Endothelial cell of umbilical vein (primary cell): ENCODE measurements at regions not wholly inside any gene's neighbourhood (a gene's known extent, or its start where the extent isn't known, plus 50 kb on each side); places are given as distances from the start of the nearest gene placed in this dataset.

ENCODE experiments used
- BruUV-seq: library from RNA; stranded (reverse); fragments of 400-500 nt; replicated peaks from 2 replicates; lab custom pipeline; 2021; lab: Mats Ljungman, UMichigan
- CTCF ChIA-PET: fragments of 300-600, 350-600 bp; sonication (Branson Sonifier 250); formaldehyde crosslinking; loops from one replicate; lab custom pipeline; 2021; ENCODE audit warnings: antibody characterized with exemption, inconsistent platforms; lab: Charles Lee
- POLR2A ChIA-PET: fragments of 300-600, 350-600 bp; sonication (Branson Sonifier 250); formaldehyde crosslinking; loops from one replicate; lab custom pipeline; 2021; ENCODE audit warnings: antibody characterized with exemption, inconsistent platforms; lab: Charles Lee
- DNase-seq: peaks from one replicate; pipeline ENCODE4 v3.0.0-alpha.2; 2011; ENCODE audit warnings: low read depth, low spot score
- FAIRE-seq: peaks from 2 replicates; lab custom pipeline; 2011; peaks lifted over from hg19 to GRCh38; lab: Jason Lieb, UNC
- H2AFZ ChIP-seq: 2 replicates; pipeline ENCODE4 v1.6.0; 2012; ENCODE audit warnings: low read depth, low read length, control low read depth, inconsistent platforms
- H3K27ac ChIP-seq: 2 replicates; pipeline ENCODE4 v1.5.1; 2011; ENCODE audit warnings: low read depth, mild to moderate bottlenecking, control low read depth, low read length, moderate library complexity; ENCODE audit not compliant: insufficient read depth
- H3K27me3 ChIP-seq, 2 experiments: 2 replicates each; pipeline versions ENCODE4 v1.6.0 to v1.6.1; 2011; ENCODE audit warnings: low read length in 2 of 2, mixed read lengths in 1 of 2; ENCODE audit not compliant: control insufficient read depth in 2 of 2, insufficient read depth in 2 of 2
- H3K36me3 ChIP-seq, 2 experiments: 2 replicates in 1 of 2; 3 replicates in 1 of 2; pipeline ENCODE4 v1.5.1; 2011; ENCODE audit warnings: low read length in 2 of 2, mild to moderate bottlenecking in 1 of 2, moderate library complexity in 1 of 2; ENCODE audit not compliant: control insufficient read depth in 2 of 2, insufficient read depth in 2 of 2; ENCODE audit errors: extremely low read depth in 1 of 2
- H3K4me1 ChIP-seq: 3 replicates; pipeline ENCODE4 v1.5.1; 2011; ENCODE audit warnings: mild to moderate bottlenecking, low read length; ENCODE audit not compliant: control insufficient read depth, insufficient read depth; ENCODE audit errors: extremely low read depth
- H3K4me2 ChIP-seq: 2 replicates; pipeline ENCODE4 v1.6.1; 2011; ENCODE audit warnings: low read length, control low read depth, mixed read lengths; ENCODE audit not compliant: insufficient read depth
- H3K4me3 ChIP-seq, 3 experiments: fragments of 200-600 bp in 1 of 3; sonication (generic), shearing (Covaris generic) in 1 of 3; replicated peaks in 1 of 3; 2 replicates each; pipeline ENCODE4 v1.5.1; 2011 to 2016; ENCODE audit warnings: control low read depth in 3 of 3, low read length in 3 of 3, mild to moderate bottlenecking in 2 of 3, inconsistent platforms in 1 of 3, low read depth in 1 of 3, moderate library complexity in 1 of 3; ENCODE audit not compliant: insufficient read depth in 1 of 3
- H3K79me2 ChIP-seq: 2 replicates; pipeline ENCODE4 v1.6.0; 2012; ENCODE audit warnings: low read length, inconsistent platforms; ENCODE audit not compliant: control insufficient read depth, insufficient read depth
- H3K9ac ChIP-seq: replicated peaks from 2 replicates; pipeline ENCODE3; 2011; ENCODE audit warnings: low read length, control low read depth; ENCODE audit not compliant: insufficient read depth; ENCODE audit errors: extremely low read depth
- H3K9me1 ChIP-seq: replicated peaks from 3 replicates; pipeline ENCODE4 v1.6.0; 2011; ENCODE audit warnings: mild to moderate bottlenecking, low read length; ENCODE audit not compliant: control insufficient read depth, insufficient read depth; ENCODE audit errors: extremely low read depth
- H3K9me3 ChIP-seq: replicated peaks from 2 replicates; pipeline ENCODE4 v1.5.1; 2012; ENCODE audit warnings: low read length, inconsistent platforms; ENCODE audit not compliant: control insufficient read depth, insufficient read depth
- H4K20me1 ChIP-seq: replicated peaks from 2 replicates; pipeline ENCODE3; 2011; ENCODE audit warnings: mild to moderate bottlenecking, low read length; ENCODE audit not compliant: control insufficient read depth, insufficient read depth; ENCODE audit errors: extremely low read depth
- EZH2 ChIP-seq: IDR thresholded peaks from 2 replicates; pipeline ENCODE4 v1.6.1; 2012; ENCODE audit warnings: borderline replicate concordance, low read depth, mild to moderate bottlenecking, moderate library complexity, low read length, inconsistent platforms; ENCODE audit not compliant: severe bottlenecking
- FOS ChIP-seq: IDR thresholded peaks from 2 replicates; pipeline ENCODE4 v1.6.1; 2011; ENCODE audit warnings: mild to moderate bottlenecking, low read length, moderate library complexity, borderline replicate concordance; ENCODE audit not compliant: insufficient read depth
- GATA2 ChIP-seq: IDR thresholded peaks from 2 replicates; pipeline ENCODE4 v1.7.0; 2011; ENCODE audit warnings: low read depth, mild to moderate bottlenecking, moderate library complexity, mixed read lengths, low read length; ENCODE audit not compliant: insufficient read length, insufficient read depth
- JUN ChIP-seq: IDR thresholded peaks from 2 replicates; pipeline ENCODE4 v1.6.1; 2011; ENCODE audit warnings: borderline replicate concordance, low read depth; ENCODE audit not compliant: insufficient read length, insufficient read depth
- MAX ChIP-seq: IDR thresholded peaks from 2 replicates; pipeline ENCODE4 v1.6.1; 2011; ENCODE audit not compliant: insufficient read depth, insufficient read length
- MYC ChIP-seq: IDR thresholded peaks from one replicate; pipeline ENCODE4 v1.6.1; 2011; ENCODE audit warnings: mild to moderate bottlenecking, low read depth, low read length
- POLR2A ChIP-seq: IDR thresholded peaks from 2 replicates; pipeline ENCODE4 v1.6.1; 2012; ENCODE audit warnings: low read depth, mild to moderate bottlenecking, control low read depth, low read length
- POLR2AphosphoS5 ChIP-seq: IDR thresholded peaks from 2 replicates; pipeline ENCODE4 v1.6.1; 2012; ENCODE audit warnings: low read depth, mild to moderate bottlenecking, control low read depth, low read length, moderate library complexity; ENCODE audit not compliant: insufficient read depth
- dilution Hi-C: fragments of 300-500 bp; cut with MboI; formaldehyde crosslinking; loops from one replicate; pipeline ENCODE4 v1.15.0; 2019; ENCODE audit warnings: low sequenced_read_pairs; ENCODE audit not compliant: extremely low pct_ligation_motif_present
- intact Hi-C: fragments of 100-400 bp; cut with micrococcal nuclease; formaldehyde crosslinking; loops from one replicate; pipeline ENCODE4 v1.10.0; 2022
- TF ChIP-seq, protein P1 (sequence below), 2 donors: IDR thresholded peaks; 1 replicate in 1 of 2; 2 replicates in 1 of 2; pipeline ENCODE4 v1.5.1; 2011; ENCODE audit warnings: low read length in 2 of 2, mild to moderate bottlenecking in 2 of 2, moderate library complexity in 2 of 2, control low read depth in 1 of 2, inconsistent platforms in 1 of 2, low read depth in 1 of 2; ENCODE audit not compliant: insufficient read depth in 1 of 2; ENCODE audit errors: extremely low read depth in 1 of 2

DNA sequence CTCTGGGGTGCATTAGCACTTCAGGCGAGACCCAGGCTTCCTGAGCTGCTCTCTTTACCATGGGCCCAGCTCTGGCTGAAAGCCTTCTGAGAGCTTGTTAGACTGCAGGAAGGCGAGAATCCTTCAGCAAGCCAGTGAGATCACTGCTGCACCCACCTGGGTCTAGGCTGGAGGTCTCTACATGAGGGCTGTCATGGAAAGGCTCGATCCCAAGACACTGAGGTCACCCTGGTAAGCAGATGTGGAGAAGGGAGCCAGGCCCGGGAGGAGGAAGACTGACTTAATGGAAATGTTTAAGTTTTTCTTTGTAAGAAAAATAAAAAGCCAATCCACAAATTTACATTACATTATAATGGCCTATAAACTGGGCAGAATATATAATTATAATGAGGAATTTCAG lies 684.5 kb downstream of the TNS3 start:
- H3K27ac ChIP-seq: no peak overlapping the region
- H4K20me1 ChIP-seq: no peaks in the 10 kb centered on the region
- POLR2A ChIA-PET: interaction anchor here (0.7 kb wide), 1 partner anchor 47 kb away, joined by 6 read pairs; no protein-coding TSS in a partner anchor
- H3K9me3 ChIP-seq: no peaks in the 10 kb centered on the region
- H3K9me1 ChIP-seq: no peaks in the 10 kb centered on the region
- no peak overlapping the region for H3K9ac ChIP-seq
- H3K4me3 ChIP-seq: no peak overlapping the region
- DNase-seq (no peak), FAIRE-seq (no peak)
- TF ChIP-seq GATA2: no peak
- no peak for TF ChIP-seq POLR2AphosphoS5
- TF ChIP-seq FOS: no peak
- no peak for TF ChIP-seq POLR2A
- TF ChIP-seq JUN: no peak
- TF ChIP-seq, protein P1, sequence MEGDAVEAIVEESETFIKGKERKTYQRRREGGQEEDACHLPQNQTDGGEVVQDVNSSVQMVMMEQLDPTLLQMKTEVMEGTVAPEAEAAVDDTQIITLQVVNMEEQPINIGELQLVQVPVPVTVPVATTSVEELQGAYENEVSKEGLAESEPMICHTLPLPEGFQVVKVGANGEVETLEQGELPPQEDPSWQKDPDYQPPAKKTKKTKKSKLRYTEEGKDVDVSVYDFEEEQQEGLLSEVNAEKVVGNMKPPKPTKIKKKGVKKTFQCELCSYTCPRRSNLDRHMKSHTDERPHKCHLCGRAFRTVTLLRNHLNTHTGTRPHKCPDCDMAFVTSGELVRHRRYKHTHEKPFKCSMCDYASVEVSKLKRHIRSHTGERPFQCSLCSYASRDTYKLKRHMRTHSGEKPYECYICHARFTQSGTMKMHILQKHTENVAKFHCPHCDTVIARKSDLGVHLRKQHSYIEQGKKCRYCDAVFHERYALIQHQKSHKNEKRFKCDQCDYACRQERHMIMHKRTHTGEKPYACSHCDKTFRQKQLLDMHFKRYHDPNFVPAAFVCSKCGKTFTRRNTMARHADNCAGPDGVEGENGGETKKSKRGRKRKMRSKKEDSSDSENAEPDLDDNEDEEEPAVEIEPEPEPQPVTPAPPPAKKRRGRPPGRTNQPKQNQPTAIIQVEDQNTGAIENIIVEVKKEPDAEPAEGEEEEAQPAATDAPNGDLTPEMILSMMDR (IDR thresholded peaks at IDR 0.05; ENCODE audit: extremely low read depth in 1 of 2, insufficient read depth in 1 of 2, low read depth in 1 of 2, low read length in 2 of 2): no peak
- TF ChIP-seq MAX: no peak
- no peak for TF ChIP-seq EZH2
- TF ChIP-seq MYC: no peak
- no peak overlapping the region for H3K4me2 ChIP-seq
- H2AFZ ChIP-seq: no peak overlapping the region
- no TSS peak for BruUV-seq
- CTCF ChIA-PET: no interaction called here
- no peaks in the 10 kb centered on the region for H3K27me3 ChIP-seq
- intact Hi-C loops (no loop called here), dilution Hi-C loops (no loop called here)
- H3K79me2 ChIP-seq: no peaks in the 10 kb centered on the region
- no peaks in the 10 kb centered on the region for H3K36me3 ChIP-seq
- H3K4me1 ChIP-seq: no peaks in the 10 kb centered on the region
